DND-41 (cell line): ENCODE measurements at regions not wholly inside any gene's neighbourhood (a gene's known extent, or its start where the extent isn't known, plus 50 kb on each side); places are given as distances from the start of the nearest gene placed in this dataset.
"Not testable (repeated sequence)": the region's sequence is repeated elsewhere in the genome, so short reads cannot be mapped to it uniquely, and the experiment has no call there.

Experiments
- ATAC-seq: fragments of 200-7000 bp; cut with Tn5 transposase; 3 replicates; pipeline ENCODE4 v1.9.1; 2021; ENCODE audit warnings: low read depth; ENCODE audit not compliant: insufficient read depth
- DNase-seq: peaks from one replicate; pipeline ENCODE4 v3.0.0-alpha.2; 2020
- H2AFZ ChIP-seq: 2 replicates; pipeline ENCODE4 v1.6.0; 2012; ENCODE audit warnings: low read depth, low read length
- H3K27ac ChIP-seq: 2 replicates; pipeline ENCODE4 v1.5.1; 2012; ENCODE audit warnings: low read length, inconsistent platforms
- H3K27me3 ChIP-seq: fragments of 200-600 bp; sonication (generic); 2 replicates; pipeline ENCODE4 v1.6.0; 2012; ENCODE audit warnings: low read length, mild to moderate bottlenecking, inconsistent platforms; ENCODE audit not compliant: insufficient read depth, poor library complexity
- H3K36me3 ChIP-seq: 2 replicates; pipeline ENCODE4 v1.5.1; 2012; ENCODE audit warnings: low read length, inconsistent platforms; ENCODE audit not compliant: insufficient read depth
- H3K4me1 ChIP-seq: 2 replicates; pipeline ENCODE4 v1.5.1; 2012; ENCODE audit warnings: mild to moderate bottlenecking, low read length; ENCODE audit not compliant: insufficient read depth
- H3K4me2 ChIP-seq: 2 replicates; pipeline ENCODE4 v1.6.0; 2012; ENCODE audit warnings: mild to moderate bottlenecking, moderate library complexity, low read length, inconsistent platforms; ENCODE audit not compliant: insufficient read depth
- H3K4me3 ChIP-seq, 2 experiments: fragments of 200-600 bp in 1 of 2; shearing (Covaris generic) in 1 of 2; 2 replicates each; pipeline ENCODE4 v1.5.1; 2012 to 2016; ENCODE audit warnings: inconsistent platforms in 2 of 2, low read length in 2 of 2, mild to moderate bottlenecking in 2 of 2, low read depth in 1 of 2, moderate library complexity in 1 of 2
- H3K79me2 ChIP-seq: 2 replicates; pipeline ENCODE4 v1.6.0; 2012; ENCODE audit warnings: low read length, inconsistent platforms; ENCODE audit not compliant: insufficient read depth
- H3K9ac ChIP-seq: 2 replicates; pipeline ENCODE4 v1.6.0; 2012; ENCODE audit warnings: low read depth, mild to moderate bottlenecking, inconsistent platforms, low read length, moderate library complexity
- H3K9me3 ChIP-seq: 2 replicates; pipeline ENCODE4 v1.5.1; 2012; ENCODE audit warnings: low read length, moderate library complexity, mild to moderate bottlenecking, inconsistent platforms; ENCODE audit not compliant: insufficient read depth, severe bottlenecking
- H4K20me1 ChIP-seq: 2 replicates; pipeline ENCODE4 v1.6.0; 2012; ENCODE audit warnings: low read length; ENCODE audit not compliant: insufficient read depth
- CTCF ChIP-seq: IDR thresholded peaks from 2 replicates; pipeline ENCODE4 v1.5.1; 2012; ENCODE audit warnings: borderline replicate concordance, low read length, moderate library complexity, mild to moderate bottlenecking; ENCODE audit not compliant: poor library complexity, severe bottlenecking; ENCODE audit errors: extremely low read depth
- EZH2 ChIP-seq: IDR thresholded peaks from 3 replicates; pipeline ENCODE4 v1.6.1; 2012; ENCODE audit warnings: borderline replicate concordance, low read depth, mild to moderate bottlenecking, moderate library complexity, low read length, inconsistent platforms; ENCODE audit not compliant: severe bottlenecking

GRCh38 chr12:107196681-107197080 is 103.3 kb upstream of the CRY1 start:
- Histone ChIP-seq H4K20me1 (no peaks in the 10 kb centered on the region), H3K36me3 (no peaks in the 10 kb centered on the region), H2AFZ (no peak overlapping the region), H3K9ac (no peak overlapping the region), H3K4me1 (no peaks in the 10 kb centered on the region), H3K4me3 (no peak overlapping the region), H3K4me2 (no peak overlapping the region), H3K79me2 (no peaks in the 10 kb centered on the region), H3K27me3 (peaks cover 4% of the 10 kb centered on the region), H3K27ac (no peak overlapping the region), H3K9me3 (no peaks in the 10 kb centered on the region)
- ATAC-seq (no peak), DNase-seq (no peak)
- TF ChIP-seq CTCF: no peak

- H4K20me1 ChIP-seq: no peaks in the 10 kb centered on the region
- H3K4me1 ChIP-seq: no peaks in the 10 kb centered on the region
- no peak for ATAC-seq
- no peak overlapping the region for H3K4me3 ChIP-seq
- H3K9ac ChIP-seq: no peak overlapping the region
- TF ChIP-seq CTCF (no peak), EZH2 (no peak)
- no peak overlapping the region for H2AFZ ChIP-seq
- no peaks in the 10 kb centered on the region for H3K36me3 ChIP-seq
- no peaks in the 10 kb centered on the region for H3K9me3 ChIP-seq
- no peaks in the 10 kb centered on the region for H3K79me2 ChIP-seq
- H3K27ac ChIP-seq: no peak overlapping the region
- H3K4me2 ChIP-seq: no peak overlapping the region
- H3K27me3 ChIP-seq: peaks cover 4% of the 10 kb centered on the region
- no peak for DNase-seq
Observed at GRCh38 chr12:107200394-107200793, 107.0 kb upstream of the CRY1 start.

GRCh38 chr12:107207931-107208525 is 114.7 kb upstream of the CRY1 start:
- no peak overlapping the region for H3K27ac ChIP-seq
- H3K36me3 ChIP-seq: no peaks in the 10 kb centered on the region
- H3K4me1 ChIP-seq: no peaks in the 10 kb centered on the region
- no peak overlapping the region for H2AFZ ChIP-seq
- H4K20me1 ChIP-seq: no peaks in the 10 kb centered on the region
- no peaks in the 10 kb centered on the region for H3K79me2 ChIP-seq
- TF ChIP-seq EZH2 (no peak), CTCF (no peak)
- DNase-seq: no peak
- no peak for ATAC-seq
- no peak overlapping the region for H3K4me2 ChIP-seq
- no peaks in the 10 kb centered on the region for H3K9me3 ChIP-seq
- no peak overlapping the region for H3K4me3 ChIP-seq
- H3K9ac ChIP-seq: no peak overlapping the region
- H3K27me3 ChIP-seq: no peaks in the 10 kb centered on the region

GRCh38 chr12:107209700-107210099 is 116.4 kb upstream of the CRY1 start:
- not testable (repeated sequence) for DNase-seq, H3K79me2 ChIP-seq, ATAC-seq

GRCh38 chr12:107214373-107214773 is 121.0 kb upstream of the CRY1 start:
- H3K4me3 ChIP-seq, DNase-seq, H3K9ac ChIP-seq, ATAC-seq, H3K79me2 ChIP-seq, H3K9me3 ChIP-seq, H2AFZ ChIP-seq, H3K27me3 ChIP-seq, H4K20me1 ChIP-seq, H3K36me3 ChIP-seq, H3K4me2 ChIP-seq, H3K4me1 ChIP-seq, H3K27ac ChIP-seq: not testable (repeated sequence)

More at GRCh38 chr12:107209700-107210099, 116.4 kb upstream of the CRY1 start:
- H3K27ac ChIP-seq, H2AFZ ChIP-seq, H3K4me2 ChIP-seq, H3K9me3 ChIP-seq, H3K27me3 ChIP-seq, H3K9ac ChIP-seq, H3K4me3 ChIP-seq, H4K20me1 ChIP-seq, H3K4me1 ChIP-seq, H3K36me3 ChIP-seq: not testable (repeated sequence)

- not testable (repeated sequence) for ATAC-seq, H3K9ac ChIP-seq, H3K79me2 ChIP-seq, H3K4me3 ChIP-seq, H4K20me1 ChIP-seq, H2AFZ ChIP-seq, H3K27me3 ChIP-seq, H3K36me3 ChIP-seq, H3K9me3 ChIP-seq, H3K4me1 ChIP-seq, H3K27ac ChIP-seq, DNase-seq, H3K4me2 ChIP-seq
Observed at GRCh38 chr12:107216411-107216810, 123.1 kb upstream of the CRY1 start.
